Daoy (cell line): ENCODE measurements at regions not wholly inside any gene's neighbourhood (a gene's known extent, or its start where the extent isn't known, plus 50 kb on each side); places are given as distances from the start of the nearest gene placed in this dataset.
A peak's percentile ranks its signal among the peaks of the same experiment; 100 is the strongest.

ENCODE experiments used
- DNase-seq: peaks from one replicate; pipeline ENCODE4 v3.0.0-alpha.2; 2015; ENCODE audit warnings: low read depth

DNA sequence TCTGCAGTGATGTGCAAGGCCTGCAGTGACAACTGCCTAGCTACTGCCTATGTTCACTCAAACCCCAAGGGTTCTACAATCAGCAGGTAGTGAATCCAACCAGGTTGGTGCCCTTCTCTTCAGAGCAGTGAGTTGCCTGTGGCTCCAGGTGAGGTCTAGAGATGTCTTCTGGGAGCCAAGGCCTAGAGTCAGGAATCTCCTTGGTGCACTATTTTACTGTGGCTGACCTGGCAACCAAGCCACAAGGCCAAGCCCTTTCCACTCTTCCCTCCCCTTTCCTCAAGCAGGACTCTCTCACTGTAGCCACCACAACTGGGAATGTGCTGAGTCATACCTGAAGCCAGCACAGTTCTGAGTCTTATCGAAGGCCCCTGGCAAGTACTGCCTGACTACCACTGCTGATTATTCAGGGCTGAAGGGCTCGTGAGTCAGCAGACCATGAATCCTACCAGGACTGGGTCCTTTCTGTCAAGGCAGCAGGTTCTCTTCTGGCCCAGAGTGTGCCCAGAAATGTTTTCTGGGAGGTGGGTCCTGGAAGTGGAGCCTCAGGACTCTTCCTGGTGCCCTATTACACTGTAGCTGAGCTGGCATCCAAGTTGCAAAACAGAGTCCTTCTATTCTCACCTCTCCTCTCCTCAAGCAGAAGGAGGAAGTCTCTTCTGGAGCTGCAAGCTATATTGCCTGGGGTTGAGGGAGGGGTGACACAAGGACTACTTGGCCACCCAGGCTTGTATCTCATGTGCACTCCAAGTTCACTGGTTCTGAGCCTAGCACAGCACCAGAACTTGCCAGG is 111.6 kb downstream of the BTC start:
- peak; percentile 80 for DNase-seq

DNA sequence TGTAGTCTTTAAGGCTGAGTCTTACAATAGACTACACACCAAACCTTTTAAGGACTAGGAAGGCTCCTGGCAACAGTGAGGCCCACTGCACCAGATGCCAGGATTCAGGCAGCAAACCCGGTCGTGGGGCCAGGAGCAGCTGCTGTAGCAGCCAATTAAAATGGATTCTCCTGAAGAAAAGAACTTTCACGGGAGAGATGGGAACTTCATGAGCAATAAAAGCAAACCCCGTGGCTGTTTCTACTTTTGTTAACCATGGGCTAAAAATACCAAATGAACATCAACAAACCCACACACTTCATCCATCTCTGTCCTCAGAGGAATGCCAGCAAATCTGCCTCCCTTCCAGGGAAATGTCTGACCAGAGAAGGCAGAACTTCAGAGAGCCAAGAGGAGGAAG is 101.4 kb downstream of the BTC start:
- DNase-seq: no peak
